ENCODE measurements at regions not wholly inside any gene's neighbourhood (a gene's known extent, or its start where the extent isn't known, plus 50 kb on each side); places are given as distances from the start of the nearest gene placed in this dataset.

- H3K79me2 ChIP-seq (ENCODE audit: insufficient read depth, low read length) = no peaks in the 10 kb centered on the region
- H3K27me3 ChIP-seq (ENCODE audit: low read length) = no peaks in the 10 kb centered on the region
- no peaks in the 10 kb centered on the region for H3K9me3 ChIP-seq (ENCODE audit: insufficient read depth, low read length)
- no peaks in the 10 kb centered on the region for H3F3A ChIP-seq (ENCODE audit: insufficient read depth)
- H3K27ac ChIP-seq (ENCODE audit: low read depth, low read length) = no peak overlapping the region
- TF ChIP-seq, protein P1, sequence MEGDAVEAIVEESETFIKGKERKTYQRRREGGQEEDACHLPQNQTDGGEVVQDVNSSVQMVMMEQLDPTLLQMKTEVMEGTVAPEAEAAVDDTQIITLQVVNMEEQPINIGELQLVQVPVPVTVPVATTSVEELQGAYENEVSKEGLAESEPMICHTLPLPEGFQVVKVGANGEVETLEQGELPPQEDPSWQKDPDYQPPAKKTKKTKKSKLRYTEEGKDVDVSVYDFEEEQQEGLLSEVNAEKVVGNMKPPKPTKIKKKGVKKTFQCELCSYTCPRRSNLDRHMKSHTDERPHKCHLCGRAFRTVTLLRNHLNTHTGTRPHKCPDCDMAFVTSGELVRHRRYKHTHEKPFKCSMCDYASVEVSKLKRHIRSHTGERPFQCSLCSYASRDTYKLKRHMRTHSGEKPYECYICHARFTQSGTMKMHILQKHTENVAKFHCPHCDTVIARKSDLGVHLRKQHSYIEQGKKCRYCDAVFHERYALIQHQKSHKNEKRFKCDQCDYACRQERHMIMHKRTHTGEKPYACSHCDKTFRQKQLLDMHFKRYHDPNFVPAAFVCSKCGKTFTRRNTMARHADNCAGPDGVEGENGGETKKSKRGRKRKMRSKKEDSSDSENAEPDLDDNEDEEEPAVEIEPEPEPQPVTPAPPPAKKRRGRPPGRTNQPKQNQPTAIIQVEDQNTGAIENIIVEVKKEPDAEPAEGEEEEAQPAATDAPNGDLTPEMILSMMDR (IDR thresholded peaks at IDR 0.05; ENCODE audit: insufficient read depth, low read length, poor library complexity, severe bottlenecking) = no peak
- no peak for TF ChIP-seq EZH2phosphoT487 (conservative IDR thresholded peaks at IDR 0.05; ENCODE audit: low read length)
- H3K9me2 ChIP-seq (replicated peaks; ENCODE audit: insufficient read depth, low read length) = no peaks in the 10 kb centered on the region
- H3K36me3 ChIP-seq (ENCODE audit: low read length) = no peaks in the 10 kb centered on the region
- H3K4me3 ChIP-seq (ENCODE audit: insufficient read depth, low read length, poor library complexity, severe bottlenecking) = no peak overlapping the region
- H4K20me1 ChIP-seq (ENCODE audit: low read depth, low read length) = no peaks in the 10 kb centered on the region
- H3K9ac ChIP-seq (ENCODE audit: low read length) = no peak overlapping the region
- H2AFZ ChIP-seq (ENCODE audit: low read depth, low read length, severe bottlenecking) = no peak overlapping the region
- no peak overlapping the region for H3K4me2 ChIP-seq (ENCODE audit: low read depth, low read length, poor library complexity, severe bottlenecking)
These were observed 306.3 kb upstream of the SGCD start for GRCh38 chr5:156020647-156021046.

DNA sequence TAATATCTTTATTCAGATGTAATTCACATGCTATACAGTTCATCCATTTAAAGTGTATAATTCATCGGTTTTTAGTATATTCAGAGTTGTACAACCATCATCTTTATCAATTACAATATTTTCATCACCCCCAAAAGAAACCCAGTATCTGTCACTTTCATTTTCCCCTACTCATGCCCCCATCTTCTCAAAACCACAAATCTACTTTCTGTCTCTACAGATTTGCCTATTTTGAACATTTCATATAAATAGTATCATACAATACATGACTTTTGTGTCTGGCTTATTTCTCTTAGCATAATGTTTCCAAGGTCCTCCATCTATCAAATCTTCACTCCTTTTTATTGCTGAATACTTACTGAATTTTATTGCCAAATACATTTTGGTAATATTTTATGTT is 305.1 kb upstream of the SGCD start:
- Histone ChIP-seq H3K27ac (ENCODE audit: low read depth, low read length) (peak overlapping the region; percentile 62), H3K4me2 (ENCODE audit: low read depth, low read length, poor library complexity, severe bottlenecking) (peak overlapping the region; percentile 54), H3K79me2 (ENCODE audit: insufficient read depth, low read length) (no peaks in the 10 kb centered on the region), H3F3A (ENCODE audit: insufficient read depth) (no peaks in the 10 kb centered on the region), H2AFZ (ENCODE audit: low read depth, low read length, severe bottlenecking) (no peak overlapping the region), H3K36me3 (ENCODE audit: low read length) (no peaks in the 10 kb centered on the region), H3K27me3 (ENCODE audit: low read length) (no peaks in the 10 kb centered on the region), H3K9ac (ENCODE audit: low read length) (no peak overlapping the region), H3K4me3 (ENCODE audit: insufficient read depth, low read length, poor library complexity, severe bottlenecking) (no peak overlapping the region), H3K9me3 (ENCODE audit: insufficient read depth, low read length) (no peaks in the 10 kb centered on the region), H4K20me1 (ENCODE audit: low read depth, low read length) (no peaks in the 10 kb centered on the region), H3K9me2 (replicated peaks; ENCODE audit: insufficient read depth, low read length) (no peaks in the 10 kb centered on the region)
- TF ChIP-seq EZH2phosphoT487 (conservative IDR thresholded peaks at IDR 0.05; ENCODE audit: low read length) = no peak
- TF ChIP-seq, protein P1 (IDR thresholded peaks at IDR 0.05; ENCODE audit: insufficient read depth, low read length, poor library complexity, severe bottlenecking) = no peak

DNA sequence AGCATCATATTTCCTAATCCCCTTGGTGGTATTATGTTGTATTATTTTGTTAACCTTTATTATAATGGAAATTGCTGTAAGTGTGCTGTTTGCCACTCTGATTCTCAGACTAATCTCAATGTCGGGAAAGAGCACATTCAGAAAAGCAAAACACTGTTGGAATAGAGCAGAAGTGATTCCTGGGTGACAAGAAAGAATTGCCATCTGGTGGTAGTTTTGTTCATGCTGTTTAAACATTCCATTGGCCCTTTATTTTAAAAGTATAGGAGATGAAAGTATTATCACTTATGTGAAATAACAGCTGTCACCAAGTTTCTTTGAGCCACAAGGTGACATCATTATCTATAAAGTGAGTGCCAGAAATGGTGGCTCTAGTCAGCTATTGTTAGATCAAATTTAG is 301.3 kb upstream of the SGCD start:
- H3K9ac ChIP-seq (ENCODE audit: low read length) = no peak overlapping the region
- H3K36me3 ChIP-seq (ENCODE audit: low read length) = no peaks in the 10 kb centered on the region
- no peaks in the 10 kb centered on the region for H3K9me2 ChIP-seq (replicated peaks; ENCODE audit: insufficient read depth, low read length)
- H3K27ac ChIP-seq (ENCODE audit: low read depth, low read length) = no peak overlapping the region
- H3K79me2 ChIP-seq (ENCODE audit: insufficient read depth, low read length) = no peaks in the 10 kb centered on the region
- H3K9me3 ChIP-seq (ENCODE audit: insufficient read depth, low read length) = no peaks in the 10 kb centered on the region
- H3F3A ChIP-seq (ENCODE audit: insufficient read depth) = no peaks in the 10 kb centered on the region
- TF ChIP-seq, protein P1 (IDR thresholded peaks at IDR 0.05; ENCODE audit: insufficient read depth, low read length, poor library complexity, severe bottlenecking) = no peak
- TF ChIP-seq EZH2phosphoT487 (conservative IDR thresholded peaks at IDR 0.05; ENCODE audit: low read length) = no peak
- no peak overlapping the region for H3K4me2 ChIP-seq (ENCODE audit: low read depth, low read length, poor library complexity, severe bottlenecking)
- H2AFZ ChIP-seq (ENCODE audit: low read depth, low read length, severe bottlenecking) = no peak overlapping the region
- no peaks in the 10 kb centered on the region for H4K20me1 ChIP-seq (ENCODE audit: low read depth, low read length)
- no peaks in the 10 kb centered on the region for H3K27me3 ChIP-seq (ENCODE audit: low read length)
- H3K4me3 ChIP-seq (ENCODE audit: insufficient read depth, low read length, poor library complexity, severe bottlenecking) = no peak overlapping the region
